GM23338 (cell line): ENCODE measurements at regions not wholly inside any gene's neighbourhood (a gene's known extent, or its start where the extent isn't known, plus 50 kb on each side); places are given as distances from the start of the nearest gene placed in this dataset.

ENCODE experiments used
- ATAC-seq: fragments of 200-7000 bp; cut with Tn5 transposase; 3 replicates; pipeline ENCODE4 v1.9.1; 2020
- DNase-seq: peaks from one replicate; pipeline ENCODE4 v3.0.0-alpha.2; 2015; ENCODE audit warnings: low spot score
- H2AFZ ChIP-seq: fragments of 200-600 bp; sonication (generic); 2 replicates; pipeline ENCODE4 v1.8.0; 2016; ENCODE audit warnings: antibody characterized with exemption, mild to moderate bottlenecking, moderate library complexity
- H3F3A ChIP-seq: fragments of 200-600 bp; sonication (generic); replicated peaks from 2 replicates; pipeline ENCODE4 v1.8.0; 2017; ENCODE audit warnings: antibody characterized with exemption, mixed run types, low read depth
- H3K27ac ChIP-seq: fragments of 200-600 bp; sonication (generic); 2 replicates; pipeline ENCODE4 v1.6.1; 2016; ENCODE audit warnings: low read depth
- H3K27me3 ChIP-seq: fragments of 200-600 bp; sonication (generic); 2 replicates; pipeline ENCODE4 v1.8.0; 2016; ENCODE audit warnings: mild to moderate bottlenecking, mixed run types, moderate library complexity; ENCODE audit not compliant: insufficient read depth
- H3K36me3 ChIP-seq: fragments of 200-600 bp; sonication (generic); 2 replicates; pipeline ENCODE4 v1.8.0; 2016; ENCODE audit warnings: mild to moderate bottlenecking; ENCODE audit not compliant: insufficient read depth
- H3K4me1 ChIP-seq: fragments of 200-600 bp; sonication (generic); 2 replicates; pipeline ENCODE4 v1.8.0; 2016; ENCODE audit warnings: mild to moderate bottlenecking, moderate library complexity; ENCODE audit not compliant: insufficient read depth
- H3K4me2 ChIP-seq: fragments of 200-600 bp; sonication (generic); 2 replicates; pipeline ENCODE4 v1.7.1; 2017; ENCODE audit warnings: mixed run types
- H3K4me3 ChIP-seq: fragments of 200-600 bp; sonication (generic); 2 replicates; pipeline ENCODE4 v1.6.1; 2016; ENCODE audit warnings: mixed run types
- H3K79me2 ChIP-seq: fragments of 200-600 bp; sonication (generic); replicated peaks from 2 replicates; pipeline ENCODE4 v1.8.0; 2017; ENCODE audit warnings: mild to moderate bottlenecking; ENCODE audit not compliant: insufficient read depth
- H3K9me2 ChIP-seq: fragments of 200-600 bp; sonication (generic); 2 replicates; pipeline ENCODE4 v1.8.0; 2017; ENCODE audit not compliant: insufficient read depth
- H4K20me1 ChIP-seq: fragments of 200-600 bp; sonication (generic); replicated peaks from 2 replicates; pipeline ENCODE4 v1.8.0; 2017; ENCODE audit warnings: mild to moderate bottlenecking; ENCODE audit not compliant: insufficient read depth
- H3K27ac Mint-ChIP-seq: 2 replicates; pipeline ENCODE4 v1.8.0; 2020; ENCODE audit warnings: inconsistent platforms, mild to moderate bottlenecking, moderate library complexity, mixed read lengths
- H3K27me3 Mint-ChIP-seq: 3 replicates; pipeline ENCODE4 v1.8.0; 2022; ENCODE audit warnings: low read depth, mild to moderate bottlenecking, moderate library complexity, mixed read lengths, inconsistent platforms; ENCODE audit not compliant: insufficient read depth, poor library complexity
- H3K36me3 Mint-ChIP-seq: 3 replicates; pipeline ENCODE4 v1.8.0; 2021; ENCODE audit warnings: low read depth, mild to moderate bottlenecking, inconsistent platforms, moderate library complexity, mixed read lengths
- H3K4me1 Mint-ChIP-seq: 3 replicates; pipeline ENCODE4 v1.8.0; 2020; ENCODE audit warnings: mild to moderate bottlenecking, inconsistent platforms, mixed read lengths
- H3K4me3 Mint-ChIP-seq: 3 replicates; pipeline ENCODE4 v1.8.0; 2021; ENCODE audit warnings: moderate library complexity, mild to moderate bottlenecking, inconsistent platforms, mixed read lengths
- H3K9me3 Mint-ChIP-seq: 3 replicates; pipeline ENCODE4 v1.8.0; 2020; ENCODE audit warnings: moderate library complexity, mild to moderate bottlenecking, inconsistent platforms, mixed read lengths
- CREB1 ChIP-seq: fragments of 250-450 bp; sonication (Bioruptor Pico); IDR thresholded peaks from 2 replicates; pipeline ENCODE4 v1.5.0; 2020; ENCODE audit warnings: low read depth, mild to moderate bottlenecking, moderate library complexity
- ETS1 ChIP-seq: IDR thresholded peaks from 2 replicates; pipeline ENCODE4 v1.6.1; 2016; ENCODE audit warnings: antibody characterized with exemption
- EZH2 ChIP-seq: fragments of 200-600 bp; sonication (generic); IDR thresholded peaks from one replicate; pipeline ENCODE4 v1.8.0; 2017; ENCODE audit warnings: antibody characterized with exemption, mild to moderate bottlenecking, low read depth; ENCODE audit not compliant: unreplicated experiment
- JUNB ChIP-seq: IDR thresholded peaks from one replicate; pipeline ENCODE4 v1.6.1; 2016; ENCODE audit warnings: antibody characterized with exemption; ENCODE audit not compliant: unreplicated experiment
- NANOG ChIP-seq: IDR thresholded peaks from 2 replicates; pipeline ENCODE4 v1.6.1; 2016; ENCODE audit warnings: antibody characterized with exemption, borderline replicate concordance
- POLR2AphosphoS5 ChIP-seq: IDR thresholded peaks from 2 replicates; pipeline ENCODE4 v1.6.1; 2016; ENCODE audit warnings: antibody characterized with exemption, low read depth
- STAT1 ChIP-seq: IDR thresholded peaks from one replicate; pipeline ENCODE4 v1.6.1; 2016; ENCODE audit warnings: antibody characterized with exemption; ENCODE audit not compliant: unreplicated experiment
- ZNF331 ChIP-seq: fragments of 250-450 bp; sonication (Bioruptor Pico); IDR thresholded peaks from 2 replicates; pipeline ENCODE4 v1.5.0; 2020; ENCODE audit warnings: low read depth, mild to moderate bottlenecking, moderate library complexity
- TF ChIP-seq, protein P1 (sequence below): IDR thresholded peaks from one replicate; pipeline ENCODE4 v1.6.1; 2018; ENCODE audit warnings: antibody characterized with exemption; ENCODE audit not compliant: unreplicated experiment

- TF ChIP-seq NANOG (no peak), ETS1 (no peak), EZH2 (no peak), ZNF331 (CRISPR knock-in tag) (no peak)
- TF ChIP-seq, protein P1, sequence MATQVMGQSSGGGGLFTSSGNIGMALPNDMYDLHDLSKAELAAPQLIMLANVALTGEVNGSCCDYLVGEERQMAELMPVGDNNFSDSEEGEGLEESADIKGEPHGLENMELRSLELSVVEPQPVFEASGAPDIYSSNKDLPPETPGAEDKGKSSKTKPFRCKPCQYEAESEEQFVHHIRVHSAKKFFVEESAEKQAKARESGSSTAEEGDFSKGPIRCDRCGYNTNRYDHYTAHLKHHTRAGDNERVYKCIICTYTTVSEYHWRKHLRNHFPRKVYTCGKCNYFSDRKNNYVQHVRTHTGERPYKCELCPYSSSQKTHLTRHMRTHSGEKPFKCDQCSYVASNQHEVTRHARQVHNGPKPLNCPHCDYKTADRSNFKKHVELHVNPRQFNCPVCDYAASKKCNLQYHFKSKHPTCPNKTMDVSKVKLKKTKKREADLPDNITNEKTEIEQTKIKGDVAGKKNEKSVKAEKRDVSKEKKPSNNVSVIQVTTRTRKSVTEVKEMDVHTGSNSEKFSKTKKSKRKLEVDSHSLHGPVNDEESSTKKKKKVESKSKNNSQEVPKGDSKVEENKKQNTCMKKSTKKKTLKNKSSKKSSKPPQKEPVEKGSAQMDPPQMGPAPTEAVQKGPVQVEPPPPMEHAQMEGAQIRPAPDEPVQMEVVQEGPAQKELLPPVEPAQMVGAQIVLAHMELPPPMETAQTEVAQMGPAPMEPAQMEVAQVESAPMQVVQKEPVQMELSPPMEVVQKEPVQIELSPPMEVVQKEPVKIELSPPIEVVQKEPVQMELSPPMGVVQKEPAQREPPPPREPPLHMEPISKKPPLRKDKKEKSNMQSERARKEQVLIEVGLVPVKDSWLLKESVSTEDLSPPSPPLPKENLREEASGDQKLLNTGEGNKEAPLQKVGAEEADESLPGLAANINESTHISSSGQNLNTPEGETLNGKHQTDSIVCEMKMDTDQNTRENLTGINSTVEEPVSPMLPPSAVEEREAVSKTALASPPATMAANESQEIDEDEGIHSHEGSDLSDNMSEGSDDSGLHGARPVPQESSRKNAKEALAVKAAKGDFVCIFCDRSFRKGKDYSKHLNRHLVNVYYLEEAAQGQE: no peak
Measured at GRCh38 chr18:22300665-22301636, 116.8 kb downstream of the CTAGE1 start (continued).

- no peaks in the 10 kb centered on the region for H3K36me3 ChIP-seq
- Mint-ChIP-seq H3K4me3 (no peak overlapping the region), H3K9me3 (no peaks in the 10 kb centered on the region), H3K36me3 (no peaks in the 10 kb centered on the region), H3K27me3 (no peaks in the 10 kb centered on the region), H3K4me1 (no peaks in the 10 kb centered on the region), H3K27ac (no peak overlapping the region)
- H3K4me1 ChIP-seq: no peaks in the 10 kb centered on the region
- TF ChIP-seq, protein P1: no peak
- TF ChIP-seq POLR2AphosphoS5 (no peak), STAT1 (no peak), JUNB (no peak), CREB1 (CRISPR knock-in tag) (no peak)
- H3K9me2 ChIP-seq: peaks cover 5% of the 10 kb centered on the region; the same call in 1 of the 2 replicates
- H3K27ac ChIP-seq: no peak overlapping the region
- DNase-seq (no peak), ATAC-seq (no peak)
- no peaks in the 10 kb centered on the region for H3K27me3 ChIP-seq
- H2AFZ ChIP-seq: no peak overlapping the region
- H3K79me2 ChIP-seq: no peaks in the 10 kb centered on the region
- no peak overlapping the region for H3K4me3 ChIP-seq
- H3F3A ChIP-seq: no peaks in the 10 kb centered on the region
- no peaks in the 10 kb centered on the region for H4K20me1 ChIP-seq
- no peak overlapping the region for H3K4me2 ChIP-seq
Measured at GRCh38 chr18:22297008-22297407, 120.7 kb downstream of the CTAGE1 start.
